H1 (cell line): ENCODE measurements at regions not wholly inside any gene's neighbourhood (a gene's known extent, or its start where the extent isn't known, plus 50 kb on each side); places are given as distances from the start of the nearest gene placed in this dataset.

ENCODE experiments used
- ATF3 ChIP-seq: IDR thresholded peaks from 2 replicates; pipeline ENCODE4 v1.6.1; 2011; ENCODE audit warnings: low read depth, mild to moderate bottlenecking, low read length; ENCODE audit not compliant: insufficient read depth
- CEBPB ChIP-seq: IDR thresholded peaks from 2 replicates; pipeline ENCODE4 v1.6.1; 2012; ENCODE audit warnings: low read depth, low read length
- SAP30 ChIP-seq: fragments of 300-600 bp; sonication (generic); IDR thresholded peaks from 2 replicates; pipeline ENCODE4 v1.7.1; 2012; ENCODE audit warnings: low read length, moderate library complexity, mild to moderate bottlenecking, inconsistent platforms; ENCODE audit not compliant: insufficient read depth, insufficient replicate concordance

- TF ChIP-seq ATF3 (no peak), CEBPB (no peak), SAP30 (no peak)
These were observed 120.6 kb downstream of the SPRY1 start (continued) for GRCh38 chr4:123517176-123517575.
